CD8-positive, alpha-beta memory T cell (primary cell): ENCODE measurements at regions not wholly inside any gene's neighbourhood (a gene's known extent, or its start where the extent isn't known, plus 50 kb on each side); places are given as distances from the start of the nearest gene placed in this dataset.

Experiments used
- CTCF ChIA-PET: fragments of 350-600 bp; sonication (Branson Sonifier 250); formaldehyde crosslinking; loops from one replicate; lab custom pipeline; 2021; ENCODE audit warnings: antibody characterized with exemption; lab: Charles Lee
- POLR2A ChIA-PET: fragments of 350-600 bp; sonication (Branson Sonifier 250); formaldehyde crosslinking; loops from one replicate; lab custom pipeline; 2021; ENCODE audit warnings: antibody characterized with exemption; lab: Charles Lee
- DNase-seq, 5 donors: peaks; one replicate each; pipeline versions ENCODE4 v3.0.0 to v3.0.0-alpha.2; 2020 to 2022; ENCODE audit warnings: mixed read lengths in 1 of 5
- H3K27ac ChIP-seq: one replicate; pipeline ENCODE4 v1.7.0; 2013; ENCODE audit warnings: low read depth, mild to moderate bottlenecking, low read length, moderate library complexity
- H3K27me3 ChIP-seq: 2 replicates; pipeline ENCODE4 v1.7.0; 2013; ENCODE audit warnings: low read length, mild to moderate bottlenecking; ENCODE audit not compliant: insufficient read depth, poor library complexity, severe bottlenecking
- H3K36me3 ChIP-seq: 2 replicates; pipeline ENCODE4 v1.7.0; 2013; ENCODE audit warnings: mild to moderate bottlenecking, low read length, moderate library complexity; ENCODE audit not compliant: insufficient read depth
- H3K4me1 ChIP-seq: 2 replicates; pipeline ENCODE4 v1.7.0; 2013; ENCODE audit warnings: mild to moderate bottlenecking, low read length, moderate library complexity; ENCODE audit not compliant: insufficient read depth
- H3K4me3 ChIP-seq: 2 replicates; pipeline ENCODE4 v1.7.0; 2013; ENCODE audit warnings: mild to moderate bottlenecking, low read length
- H3K9me3 ChIP-seq: 2 replicates; pipeline ENCODE4 v1.7.0; 2013; ENCODE audit warnings: mild to moderate bottlenecking, low read length
- H3K27ac Mint-ChIP-seq, 8 donors: one replicate each; pipeline ENCODE4 v1.8.0; 2020 to 2021; ENCODE audit warnings: mixed read lengths in 8 of 8, mild to moderate bottlenecking in 6 of 8, inconsistent platforms in 3 of 8, moderate library complexity in 3 of 8
- H3K27me3 Mint-ChIP-seq, 2 donors: one replicate each; pipeline ENCODE4 v1.8.0; 2020 to 2021; ENCODE audit warnings: mixed read lengths in 2 of 2, mild to moderate bottlenecking in 1 of 2, moderate library complexity in 1 of 2
- H3K36me3 Mint-ChIP-seq, 3 donors: one replicate each; pipeline ENCODE4 v1.8.0; 2020 to 2021; ENCODE audit warnings: mixed read lengths in 3 of 3, inconsistent platforms in 1 of 3, mild to moderate bottlenecking in 1 of 3
- H3K4me1 Mint-ChIP-seq, 3 donors: one replicate each; pipeline ENCODE4 v1.8.0; 2020 to 2021; ENCODE audit warnings: mixed read lengths in 3 of 3, inconsistent platforms in 1 of 3, mild to moderate bottlenecking in 1 of 3
- H3K4me3 Mint-ChIP-seq, 7 donors: one replicate each; pipeline ENCODE4 v1.8.0; 2020 to 2021; ENCODE audit warnings: mixed read lengths in 7 of 7, mild to moderate bottlenecking in 6 of 7, moderate library complexity in 4 of 7, inconsistent platforms in 2 of 7
- H3K9me3 Mint-ChIP-seq, 5 donors: one replicate each; pipeline ENCODE4 v1.8.0; 2020 to 2022; ENCODE audit warnings: mixed read lengths in 5 of 5, mild to moderate bottlenecking in 3 of 5, moderate library complexity in 2 of 5, inconsistent platforms in 1 of 5

DNA sequence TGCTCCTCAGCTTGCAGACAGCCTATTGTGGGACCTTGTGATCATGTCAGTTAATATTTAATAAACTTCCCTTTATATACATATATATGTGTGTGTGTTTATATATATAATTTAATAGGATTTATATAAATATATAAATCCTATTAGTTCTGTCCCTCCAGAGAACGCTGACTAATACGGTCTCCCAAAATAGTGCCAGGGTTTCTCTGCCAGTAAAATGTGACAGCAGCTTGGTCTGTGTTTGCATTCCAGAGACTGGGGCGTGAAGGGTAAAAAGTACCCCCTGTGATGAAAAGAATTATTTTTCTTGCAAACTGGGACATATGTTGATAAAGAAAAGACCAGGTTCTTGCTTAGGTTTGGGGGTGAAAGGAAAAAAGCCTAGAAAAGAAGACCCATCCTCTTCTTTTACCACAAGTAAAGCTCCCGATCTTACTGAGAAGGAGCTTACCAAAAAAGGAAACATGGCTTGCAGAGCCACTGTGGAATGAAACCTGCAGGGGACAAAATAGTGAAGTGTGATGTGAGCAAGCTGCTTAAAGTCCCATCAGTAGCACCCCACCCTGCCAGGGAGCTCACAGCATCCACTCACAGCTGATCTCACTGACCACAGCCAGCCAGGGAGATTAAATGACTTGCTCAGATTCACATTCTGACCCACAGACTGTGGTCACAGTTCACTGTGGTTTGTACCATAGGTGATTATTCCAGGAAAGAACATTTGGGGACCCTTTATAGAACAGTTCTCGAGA lies 110.9 kb upstream of the RMP24 start:
- DNase-seq, result no peak
- Histone ChIP-seq H3K36me3 (no peaks in the 10 kb centered on the region), H3K4me3 (no peak overlapping the region), H3K27me3 (no peaks in the 10 kb centered on the region), H3K4me1 (no peaks in the 10 kb centered on the region), H3K27ac (no peak overlapping the region), H3K9me3 (no peaks in the 10 kb centered on the region)
- no peaks in the 10 kb centered on the region for H3K4me1 Mint-ChIP-seq
- CTCF ChIA-PET, result no interaction called here
- H3K9me3 Mint-ChIP-seq, result no peaks in the 10 kb centered on the region
- H3K4me3 Mint-ChIP-seq, result no peak overlapping the region
- POLR2A ChIA-PET, result no interaction called here
- peaks cover 3 to 4% of the 10 kb centered on the region in 2 donors for H3K27me3 Mint-ChIP-seq
- no peaks in the 10 kb centered on the region for H3K36me3 Mint-ChIP-seq
- no peak overlapping the region for H3K27ac Mint-ChIP-seq

DNA sequence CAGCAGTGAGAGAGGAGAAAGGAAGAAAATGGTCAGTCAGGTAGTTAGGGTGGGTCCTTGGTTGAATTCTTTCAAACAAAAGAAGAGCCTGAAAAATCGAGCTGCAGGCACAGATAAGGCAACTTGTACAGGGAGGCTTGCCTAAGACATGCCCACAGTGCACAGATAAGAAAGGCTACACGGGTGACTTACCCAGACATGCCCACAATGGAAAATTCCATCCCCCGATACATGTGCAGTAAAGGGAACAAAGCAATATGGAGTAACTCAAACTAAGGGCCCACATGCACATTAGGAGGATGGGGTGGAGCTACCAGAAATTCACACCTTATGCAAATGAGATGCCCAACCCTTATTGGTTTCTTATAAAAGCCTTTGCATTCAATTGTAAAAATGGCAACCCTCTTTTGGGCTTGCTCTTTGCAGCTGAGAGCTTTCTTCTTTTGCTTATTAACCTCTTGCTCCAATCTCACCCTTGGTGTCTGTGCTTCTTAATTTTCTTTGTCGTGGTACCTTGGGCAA lies 110.3 kb upstream of the RMP24 start:
- Mint-ChIP-seq H3K27ac (no peak overlapping the region), H3K36me3 (no peaks in the 10 kb centered on the region), H3K27me3 (peaks cover 3 to 4% of the 10 kb centered on the region in 2 donors), H3K4me1 (no peaks in the 10 kb centered on the region), H3K9me3 (no peaks in the 10 kb centered on the region), H3K4me3 (no peak overlapping the region)
- POLR2A ChIA-PET, result no interaction called here
- H3K27ac ChIP-seq, result no peak overlapping the region
- DNase-seq, result no peak
- no peaks in the 10 kb centered on the region for H3K36me3 ChIP-seq
- CTCF ChIA-PET, result no interaction called here
- H3K27me3 ChIP-seq, result no peaks in the 10 kb centered on the region
- no peaks in the 10 kb centered on the region for H3K9me3 ChIP-seq
- H3K4me3 ChIP-seq, result no peak overlapping the region
- no peaks in the 10 kb centered on the region for H3K4me1 ChIP-seq

DNA sequence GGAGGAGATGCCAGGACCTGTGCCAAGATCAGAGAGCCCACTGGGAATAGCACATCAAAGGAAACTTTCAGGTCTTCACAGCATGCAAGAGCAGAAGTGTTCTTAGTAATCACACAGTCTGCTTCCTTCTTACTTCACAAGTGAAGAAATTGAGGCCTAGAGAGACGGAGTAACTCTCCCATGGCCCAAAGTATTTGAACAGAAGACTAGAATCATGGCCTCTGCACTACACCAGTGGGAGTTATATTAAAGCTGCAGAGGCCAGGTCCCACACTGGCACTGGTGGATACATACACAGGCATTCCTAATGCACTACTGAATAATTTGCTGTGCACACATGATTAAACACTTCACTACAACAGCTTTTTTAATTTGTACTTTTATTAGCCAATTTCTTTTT lies 107.6 kb upstream of the RMP24 start:
- no peak overlapping the region for H3K4me3 ChIP-seq
- no peaks in the 10 kb centered on the region for H3K4me1 ChIP-seq
- Mint-ChIP-seq H3K36me3 (no peaks in the 10 kb centered on the region), H3K9me3 (no peaks in the 10 kb centered on the region), H3K4me3 (no peak overlapping the region), H3K4me1 (no peaks in the 10 kb centered on the region), H3K27ac (no peak overlapping the region), H3K27me3 (peaks cover 3 to 4% of the 10 kb centered on the region in 2 donors)
- ChIA-PET CTCF (no interaction called here), POLR2A (no interaction called here)
- H3K36me3 ChIP-seq, result no peaks in the 10 kb centered on the region
- H3K27ac ChIP-seq, result no peak overlapping the region
- H3K27me3 ChIP-seq, result no peaks in the 10 kb centered on the region
- no peaks in the 10 kb centered on the region for H3K9me3 ChIP-seq
- DNase-seq, result no peak

DNA sequence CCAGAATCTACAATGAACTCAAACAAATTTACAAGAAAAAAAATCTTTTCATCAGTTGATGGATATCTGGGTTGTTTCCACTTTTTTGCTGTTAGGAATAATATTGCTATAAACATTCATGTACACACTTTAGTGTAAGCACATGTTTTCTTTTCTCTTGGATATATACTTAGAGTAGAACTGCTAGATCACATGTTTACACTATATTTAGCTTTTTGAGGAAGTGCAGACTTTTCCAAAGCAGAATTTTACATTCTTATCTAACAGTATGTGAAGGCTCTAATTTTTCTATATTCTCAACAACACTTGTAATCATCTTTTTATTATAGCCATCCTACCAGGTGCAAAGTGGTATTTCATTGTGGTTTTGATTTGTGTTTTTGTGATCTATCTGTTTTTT lies 103.6 kb upstream of the RMP24 start:
- no peak overlapping the region for H3K27ac Mint-ChIP-seq
- no peaks in the 10 kb centered on the region for H3K36me3 Mint-ChIP-seq
- peaks cover 13 to 19% of the 10 kb centered on the region in 2 donors for H3K27me3 Mint-ChIP-seq
- no peak overlapping the region for H3K4me3 Mint-ChIP-seq
- CTCF ChIA-PET, result no interaction called here
- no peaks in the 10 kb centered on the region for H3K9me3 ChIP-seq
- H3K4me3 ChIP-seq, result no peak overlapping the region
- H3K36me3 ChIP-seq, result no peaks in the 10 kb centered on the region
- H3K9me3 Mint-ChIP-seq, result peaks cover 0 to 7% (median 0%) of the 10 kb centered on the region in 5 donors
- H3K4me1 Mint-ChIP-seq, result no peaks in the 10 kb centered on the region
- POLR2A ChIA-PET, result no interaction called here
- H3K4me1 ChIP-seq, result no peaks in the 10 kb centered on the region
- DNase-seq, result no peak
- no peaks in the 10 kb centered on the region for H3K27me3 ChIP-seq
- no peak overlapping the region for H3K27ac ChIP-seq

DNA sequence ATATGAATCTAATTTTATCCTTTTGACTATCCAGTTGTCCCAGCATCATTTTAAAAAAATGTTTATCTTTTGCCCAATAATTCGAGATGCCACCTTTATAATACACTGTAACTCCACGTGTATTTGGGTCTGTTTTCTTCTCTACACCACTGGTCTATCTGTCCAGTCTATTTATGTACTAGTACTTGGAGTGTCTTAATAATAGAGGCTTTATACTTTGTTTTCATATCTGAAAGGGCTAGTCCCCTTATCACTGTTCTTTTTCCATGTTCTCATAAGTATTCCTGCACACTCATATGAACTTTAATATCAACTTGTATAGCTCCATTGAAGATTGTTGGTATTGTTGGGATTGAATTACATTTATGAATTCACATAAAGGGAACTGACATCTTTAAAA lies 101.1 kb upstream of the RMP24 start:
- Histone ChIP-seq H3K27me3 (no peaks in the 10 kb centered on the region), H3K9me3 (no peaks in the 10 kb centered on the region), H3K4me3 (no peak overlapping the region), H3K36me3 (no peaks in the 10 kb centered on the region), H3K4me1 (no peaks in the 10 kb centered on the region), H3K27ac (no peak overlapping the region)
- Mint-ChIP-seq H3K27me3 (peaks cover 10 to 26% of the 10 kb centered on the region in 2 donors), H3K36me3 (no peaks in the 10 kb centered on the region), H3K27ac (no peak overlapping the region), H3K4me1 (no peaks in the 10 kb centered on the region), H3K4me3 (no peak overlapping the region), H3K9me3 (peaks cover 0 to 7% (median 0%) of the 10 kb centered on the region in 5 donors)
- POLR2A ChIA-PET, result no interaction called here
- no peak for DNase-seq
- CTCF ChIA-PET, result no interaction called here

DNA sequence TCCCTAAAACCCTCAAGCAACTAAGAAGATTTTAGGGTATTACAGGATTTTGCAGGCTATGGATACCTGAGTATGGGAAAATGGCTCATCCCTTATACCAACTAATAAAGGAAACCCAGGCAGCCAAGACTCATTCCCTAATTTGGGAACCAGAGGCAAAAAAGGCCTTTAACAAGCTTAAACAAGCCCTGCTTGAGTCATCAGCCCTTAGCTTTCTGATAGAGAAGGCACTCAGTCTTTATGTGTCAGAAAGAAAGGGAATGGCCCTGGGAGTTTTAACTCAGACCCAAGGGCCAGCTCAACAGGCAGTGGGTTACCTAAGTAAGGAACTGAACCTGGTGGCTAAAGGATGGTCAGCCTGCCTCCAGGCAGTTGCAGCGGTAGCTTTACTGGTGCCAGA lies 96.9 kb upstream of the RMP24 start:
- no peaks in the 10 kb centered on the region for H3K36me3 Mint-ChIP-seq
- CTCF ChIA-PET, result interaction anchor here (0.6 kb wide), 1 partner anchor 32 kb away, joined by 6 read pairs; no protein-coding TSS in a partner anchor
- H3K4me3 Mint-ChIP-seq, result no peak overlapping the region
- no peak for DNase-seq
- H3K4me1 Mint-ChIP-seq, result no peaks in the 10 kb centered on the region
- no peaks in the 10 kb centered on the region for H3K27me3 ChIP-seq
- H3K27ac Mint-ChIP-seq, result no peak overlapping the region
- H3K4me1 ChIP-seq, result no peaks in the 10 kb centered on the region
- peaks cover 0 to 7% (median 0%) of the 10 kb centered on the region in 5 donors for H3K9me3 Mint-ChIP-seq
- H3K9me3 ChIP-seq, result no peaks in the 10 kb centered on the region
- H3K36me3 ChIP-seq, result no peaks in the 10 kb centered on the region
- no peak overlapping the region for H3K4me3 ChIP-seq
- H3K27me3 Mint-ChIP-seq, result peaks cover 12 to 34% of the 10 kb centered on the region in 2 donors
- no peak overlapping the region for H3K27ac ChIP-seq
- POLR2A ChIA-PET, result no interaction called here

DNA sequence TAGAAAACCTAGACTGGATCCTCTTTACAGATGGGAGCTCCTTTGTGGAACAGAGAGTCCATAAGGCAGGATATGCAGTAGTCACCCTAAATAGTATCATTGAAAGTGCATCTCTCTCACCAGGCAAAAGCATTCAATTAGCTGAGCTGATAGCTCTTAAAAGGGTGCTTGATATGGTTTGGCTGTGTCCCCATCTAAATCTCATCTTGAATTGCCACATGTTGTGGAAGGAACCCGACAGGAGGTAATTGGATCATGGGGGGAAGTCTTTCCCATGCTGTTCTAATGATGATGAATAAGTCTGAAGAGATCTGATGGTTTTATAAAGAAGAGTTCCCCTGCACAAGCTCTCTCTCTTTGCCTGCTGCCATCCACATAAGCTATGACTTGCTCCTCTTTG lies 96.2 kb upstream of the RMP24 start:
- Mint-ChIP-seq H3K27ac (no peak overlapping the region), H3K27me3 (peaks cover 9 to 32% of the 10 kb centered on the region in 2 donors), H3K4me1 (no peaks in the 10 kb centered on the region), H3K9me3 (peaks cover 0 to 7% (median 0%) of the 10 kb centered on the region in 5 donors), H3K4me3 (no peak overlapping the region), H3K36me3 (no peaks in the 10 kb centered on the region)
- no peaks in the 10 kb centered on the region for H3K4me1 ChIP-seq
- CTCF ChIA-PET, result no interaction called here
- no peaks in the 10 kb centered on the region for H3K9me3 ChIP-seq
- POLR2A ChIA-PET, result no interaction called here
- H3K36me3 ChIP-seq, result no peaks in the 10 kb centered on the region
- no peaks in the 10 kb centered on the region for H3K27me3 ChIP-seq
- H3K4me3 ChIP-seq, result no peak overlapping the region
- no peak for DNase-seq
- H3K27ac ChIP-seq, result no peak overlapping the region

DNA sequence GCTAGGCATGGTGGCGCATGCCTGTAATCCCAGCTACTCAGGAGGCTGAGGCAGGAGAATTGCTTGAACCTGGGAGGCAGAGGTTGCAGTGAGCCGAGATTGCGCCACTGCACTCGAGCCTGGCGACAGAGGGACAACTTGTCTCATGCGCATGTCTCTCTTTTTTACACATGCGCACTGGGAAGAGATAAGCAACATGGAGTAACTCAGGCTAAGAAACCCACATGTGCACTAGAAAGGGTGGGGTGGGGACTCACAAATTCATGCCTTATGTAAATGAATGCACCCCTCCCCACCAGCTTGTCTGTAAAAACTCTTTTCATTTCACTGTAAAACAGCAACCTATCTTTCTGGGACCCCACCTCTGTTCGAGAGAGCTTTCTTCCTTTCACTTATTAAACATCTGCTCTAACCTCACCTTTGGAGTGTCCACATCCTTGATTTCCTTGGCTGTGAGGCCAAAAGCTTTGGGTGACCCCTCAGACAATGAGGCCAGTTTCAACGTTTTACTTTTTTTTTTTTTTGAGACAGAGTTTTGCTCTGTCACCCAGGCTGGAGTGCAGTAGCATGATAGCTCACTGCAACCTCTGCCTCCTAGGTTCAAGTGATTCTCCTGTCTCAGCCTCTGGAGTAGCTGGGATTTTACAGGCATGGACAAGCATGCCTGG lies 91.6 kb upstream of the RMP24 start:
- Mint-ChIP-seq H3K36me3 (no peaks in the 10 kb centered on the region), H3K9me3 (no peaks in the 10 kb centered on the region), H3K27me3 (peaks cover 1 to 30% of the 10 kb centered on the region in 2 donors), H3K4me3 (no peak overlapping the region), H3K27ac (no peak overlapping the region), H3K4me1 (no peaks in the 10 kb centered on the region)
- ChIA-PET CTCF (no interaction called here), POLR2A (no interaction called here)
- Histone ChIP-seq H3K36me3 (no peaks in the 10 kb centered on the region), H3K9me3 (no peaks in the 10 kb centered on the region), H3K27ac (no peak overlapping the region), H3K4me3 (no peak overlapping the region), H3K4me1 (no peaks in the 10 kb centered on the region), H3K27me3 (no peaks in the 10 kb centered on the region)
- DNase-seq, result no peak
